ENCODE measurements at regions not wholly inside any gene's neighbourhood (a gene's known extent, or its start where the extent isn't known, plus 50 kb on each side); places are given as distances from the start of the nearest gene placed in this dataset.

- Histone ChIP-seq H3K4me1 (ENCODE audit: insufficient read depth, low read length, poor library complexity, severe bottlenecking) (no peaks in the 10 kb centered on the region), H3K27me3 (replicated peaks; ENCODE audit: insufficient read depth, low read depth, low read length, poor library complexity) (no peaks in the 10 kb centered on the region), H3K9me3 (ENCODE audit: low read depth, low read length, poor library complexity, severe bottlenecking) (no peaks in the 10 kb centered on the region), H3K27ac (ENCODE audit: low read depth, low read length, poor library complexity, severe bottlenecking) (no peak overlapping the region), H3K4me3 (ENCODE audit: low read depth, low read length, poor library complexity, severe bottlenecking) (no peak overlapping the region), H3K36me3 (ENCODE audit: insufficient read depth, low read length, poor library complexity, severe bottlenecking) (no peaks in the 10 kb centered on the region)
- POLR2A ChIA-PET (ENCODE audit: low non-redundant PET), result no interaction called here
- DNase-seq (ENCODE audit: low spot score), result no peak
- intact Hi-C loops (cut with micrococcal nuclease; ENCODE audit: unreplicated experiment), result no loop called here
- BruUV-seq (replicated peaks), result no TSS peak
- TF ChIP-seq, protein P1, sequence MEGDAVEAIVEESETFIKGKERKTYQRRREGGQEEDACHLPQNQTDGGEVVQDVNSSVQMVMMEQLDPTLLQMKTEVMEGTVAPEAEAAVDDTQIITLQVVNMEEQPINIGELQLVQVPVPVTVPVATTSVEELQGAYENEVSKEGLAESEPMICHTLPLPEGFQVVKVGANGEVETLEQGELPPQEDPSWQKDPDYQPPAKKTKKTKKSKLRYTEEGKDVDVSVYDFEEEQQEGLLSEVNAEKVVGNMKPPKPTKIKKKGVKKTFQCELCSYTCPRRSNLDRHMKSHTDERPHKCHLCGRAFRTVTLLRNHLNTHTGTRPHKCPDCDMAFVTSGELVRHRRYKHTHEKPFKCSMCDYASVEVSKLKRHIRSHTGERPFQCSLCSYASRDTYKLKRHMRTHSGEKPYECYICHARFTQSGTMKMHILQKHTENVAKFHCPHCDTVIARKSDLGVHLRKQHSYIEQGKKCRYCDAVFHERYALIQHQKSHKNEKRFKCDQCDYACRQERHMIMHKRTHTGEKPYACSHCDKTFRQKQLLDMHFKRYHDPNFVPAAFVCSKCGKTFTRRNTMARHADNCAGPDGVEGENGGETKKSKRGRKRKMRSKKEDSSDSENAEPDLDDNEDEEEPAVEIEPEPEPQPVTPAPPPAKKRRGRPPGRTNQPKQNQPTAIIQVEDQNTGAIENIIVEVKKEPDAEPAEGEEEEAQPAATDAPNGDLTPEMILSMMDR (conservative IDR thresholded peaks at IDR 0.05; ENCODE audit: low read depth, low read length), result no peak
- no peak for TF ChIP-seq EZH2 (IDR thresholded peaks at IDR 0.05; ENCODE audit: borderline replicate concordance, low read depth, low read length, poor library complexity, severe bottlenecking)
- CTCF ChIA-PET, result no interaction called here
Measured at GRCh38 chr2:129334128-129334527, 645.3 kb upstream of the RAB6C start.

GRCh38 chr2:129334696-129335410, 644.6 kb upstream of the RAB6C start:
- DNase-seq (ENCODE audit: low spot score), result no peak
- Histone ChIP-seq H3K36me3 (ENCODE audit: insufficient read depth, low read length, poor library complexity, severe bottlenecking) (no peaks in the 10 kb centered on the region), H3K27ac (ENCODE audit: low read depth, low read length, poor library complexity, severe bottlenecking) (no peak overlapping the region), H3K9me3 (ENCODE audit: low read depth, low read length, poor library complexity, severe bottlenecking) (no peaks in the 10 kb centered on the region), H3K27me3 (replicated peaks; ENCODE audit: insufficient read depth, low read depth, low read length, poor library complexity) (no peaks in the 10 kb centered on the region), H3K4me1 (ENCODE audit: insufficient read depth, low read length, poor library complexity, severe bottlenecking) (no peaks in the 10 kb centered on the region), H3K4me3 (ENCODE audit: low read depth, low read length, poor library complexity, severe bottlenecking) (no peak overlapping the region)
- intact Hi-C loops (cut with micrococcal nuclease; ENCODE audit: unreplicated experiment), result no loop called here
- CTCF ChIA-PET, result no interaction called here
- TF ChIP-seq, protein P1 (conservative IDR thresholded peaks at IDR 0.05; ENCODE audit: low read depth, low read length), result no peak
- TF ChIP-seq EZH2 (IDR thresholded peaks at IDR 0.05; ENCODE audit: borderline replicate concordance, low read depth, low read length, poor library complexity, severe bottlenecking), result no peak
- no TSS peak for BruUV-seq (replicated peaks)
- POLR2A ChIA-PET (ENCODE audit: low non-redundant PET), result no interaction called here

- no TSS peak for BruUV-seq (replicated peaks)
- DNase-seq (ENCODE audit: low spot score), result no peak
- H3K9me3 ChIP-seq (ENCODE audit: low read depth, low read length, poor library complexity, severe bottlenecking), result no peaks in the 10 kb centered on the region
- CTCF ChIA-PET, result no interaction called here
- H3K4me3 ChIP-seq (ENCODE audit: low read depth, low read length, poor library complexity, severe bottlenecking), result no peak overlapping the region
- POLR2A ChIA-PET (ENCODE audit: low non-redundant PET), result no interaction called here
- no peaks in the 10 kb centered on the region for H3K27me3 ChIP-seq (replicated peaks; ENCODE audit: insufficient read depth, low read depth, low read length, poor library complexity)
- H3K4me1 ChIP-seq (ENCODE audit: insufficient read depth, low read length, poor library complexity, severe bottlenecking), result no peaks in the 10 kb centered on the region
- TF ChIP-seq, protein P1 (conservative IDR thresholded peaks at IDR 0.05; ENCODE audit: low read depth, low read length), result no peak
- TF ChIP-seq EZH2 (IDR thresholded peaks at IDR 0.05; ENCODE audit: borderline replicate concordance, low read depth, low read length, poor library complexity, severe bottlenecking), result no peak
- intact Hi-C loops (cut with micrococcal nuclease; ENCODE audit: unreplicated experiment), result no loop called here
- no peaks in the 10 kb centered on the region for H3K36me3 ChIP-seq (ENCODE audit: insufficient read depth, low read length, poor library complexity, severe bottlenecking)
- no peak overlapping the region for H3K27ac ChIP-seq (ENCODE audit: low read depth, low read length, poor library complexity, severe bottlenecking)
Measured at GRCh38 chr2:129336276-129336675, 643.2 kb upstream of the RAB6C start.

Data from A673 (cell line).